Activated CD8-positive, alpha-beta T cell treated with anti-CD3 and anti-CD28 coated beads, Interleukin-2, amount 10 ng/mL, durations not matched to agents 7 days and 5 days (primary cell): ENCODE measurements at regions not wholly inside any gene's neighbourhood (a gene's known extent, or its start where the extent isn't known, plus 50 kb on each side); places are given as distances from the start of the nearest gene placed in this dataset.

Experiments
- ATAC-seq: fragments of 150-1000 bp; cut with Tn5 transposase; one replicate; pipeline ENCODE4 v1.10.0; 2021; ENCODE audit warnings: moderate library complexity
- CTCF ChIA-PET: fragments of 350-600 bp; sonication (Branson Sonifier 250); formaldehyde crosslinking; loops from one replicate; lab custom pipeline; 2021; ENCODE audit warnings: antibody characterized with exemption; lab: Charles Lee
- POLR2A ChIA-PET: fragments of 350-600 bp; sonication (Branson Sonifier 250); formaldehyde crosslinking; loops from one replicate; lab custom pipeline; 2021; ENCODE audit warnings: antibody characterized with exemption; lab: Charles Lee
- DNase-seq: peaks from one replicate; pipeline ENCODE4 v3.0.0-alpha.2; 2020
- H3K27ac Mint-ChIP-seq: one replicate; pipeline ENCODE4 v1.8.0; 2021; ENCODE audit warnings: mild to moderate bottlenecking, mixed read lengths
- H3K27me3 Mint-ChIP-seq: one replicate; pipeline ENCODE4 v1.8.0; 2021; ENCODE audit warnings: low read depth, mixed read lengths
- H3K36me3 Mint-ChIP-seq: one replicate; pipeline ENCODE4 v1.8.0; 2021; ENCODE audit warnings: low read depth, mixed read lengths
- H3K4me1 Mint-ChIP-seq: one replicate; pipeline ENCODE4 v1.8.0; 2021; ENCODE audit warnings: low read depth, mixed read lengths
- H3K4me3 Mint-ChIP-seq: one replicate; pipeline ENCODE4 v1.8.0; 2021; ENCODE audit warnings: mild to moderate bottlenecking, mixed read lengths
- H3K9me3 Mint-ChIP-seq: one replicate; pipeline ENCODE4 v1.8.0; 2022; ENCODE audit warnings: mixed read lengths; ENCODE audit not compliant: insufficient read depth

GRCh38 chr11:44404736-44405395, 94.9 kb upstream of the ALX4 start:
- no peak overlapping the region for H3K27ac Mint-ChIP-seq
- H3K36me3 Mint-ChIP-seq, result no peaks in the 10 kb centered on the region
- no peaks in the 10 kb centered on the region for H3K4me1 Mint-ChIP-seq
- peaks cover 4% of the 10 kb centered on the region for H3K27me3 Mint-ChIP-seq
- POLR2A ChIA-PET, result no interaction called here
- ATAC-seq, result no peak
- H3K4me3 Mint-ChIP-seq, result no peak overlapping the region
- no peak for DNase-seq
- no peaks in the 10 kb centered on the region for H3K9me3 Mint-ChIP-seq
- CTCF ChIA-PET, result interaction anchor here (1.7 kb wide), 1 partner anchor 119 kb away, joined by 4 read pairs; no protein-coding TSS in a partner anchor

DNA sequence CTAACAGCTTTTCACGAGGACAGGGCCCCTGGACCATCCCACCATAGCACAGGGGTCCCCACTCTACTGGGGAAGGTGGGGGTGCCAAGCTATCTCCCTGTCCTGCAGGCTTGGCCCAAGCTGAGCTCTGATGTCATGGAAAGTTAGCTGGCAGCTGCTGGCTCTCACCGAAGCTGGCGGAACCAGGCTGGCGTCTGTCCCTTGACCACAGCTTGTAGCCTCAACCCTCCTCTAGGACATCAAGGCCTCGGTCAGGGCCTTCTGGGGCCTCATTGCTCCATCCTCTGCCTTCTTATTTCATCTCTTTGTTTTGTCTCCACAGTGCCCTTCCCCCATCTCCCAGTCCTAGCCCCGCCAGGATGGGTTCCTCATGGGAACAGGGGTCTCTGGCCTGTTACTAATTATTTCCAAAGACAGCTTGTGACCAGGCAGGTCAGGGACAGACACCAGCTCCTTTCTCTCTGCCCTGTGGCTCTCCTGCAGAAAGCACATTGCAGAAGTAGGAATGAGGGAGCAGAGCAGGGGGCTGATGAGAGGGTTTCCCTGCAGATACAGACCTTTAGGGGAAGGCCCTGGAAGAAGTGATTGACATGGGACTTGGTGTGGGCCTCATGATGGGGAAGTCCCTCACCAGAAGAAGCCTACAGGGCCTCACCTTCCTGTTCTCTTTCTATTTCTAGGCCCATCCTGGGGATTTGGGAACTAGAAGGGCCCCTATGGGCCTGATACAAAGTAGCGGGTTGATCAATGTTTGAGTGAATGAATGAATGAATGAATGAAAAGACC, 97.5 kb upstream of the ALX4 start:
- ChIA-PET CTCF (no interaction called here), POLR2A (no interaction called here)
- Mint-ChIP-seq H3K27me3 (peaks cover 4% of the 10 kb centered on the region), H3K36me3 (no peaks in the 10 kb centered on the region), H3K4me3 (no peak overlapping the region), H3K4me1 (no peaks in the 10 kb centered on the region), H3K9me3 (no peaks in the 10 kb centered on the region), H3K27ac (no peak overlapping the region)
- no peak for DNase-seq
- ATAC-seq, result no peak

DNA sequence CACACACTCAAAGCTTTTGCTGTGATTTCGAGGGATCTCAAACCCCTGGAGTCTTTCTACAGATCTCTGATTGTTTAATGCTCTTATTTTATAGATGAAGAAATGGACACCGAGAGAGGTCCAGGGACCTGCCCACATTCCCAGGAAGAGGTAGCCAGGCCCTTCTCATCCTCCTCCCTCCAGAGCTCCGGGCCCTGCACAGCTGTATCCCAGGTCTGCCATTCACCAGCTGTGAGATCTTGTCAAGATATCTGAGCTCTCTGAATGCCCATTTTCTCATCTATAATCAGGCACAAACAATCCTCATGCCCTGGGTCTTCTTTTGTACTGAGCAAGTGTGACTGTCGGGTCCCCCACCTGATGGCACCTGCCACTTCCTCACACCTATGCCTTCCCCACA, 98.2 kb upstream of the ALX4 start:
- H3K36me3 Mint-ChIP-seq, result no peaks in the 10 kb centered on the region
- CTCF ChIA-PET, result no interaction called here
- no peak overlapping the region for H3K4me3 Mint-ChIP-seq
- DNase-seq (no peak), ATAC-seq (no peak)
- peaks cover 4% of the 10 kb centered on the region for H3K27me3 Mint-ChIP-seq
- H3K4me1 Mint-ChIP-seq, result no peaks in the 10 kb centered on the region
- H3K9me3 Mint-ChIP-seq, result no peaks in the 10 kb centered on the region
- POLR2A ChIA-PET, result no interaction called here
- H3K27ac Mint-ChIP-seq, result no peak overlapping the region

- H3K36me3 Mint-ChIP-seq, result no peaks in the 10 kb centered on the region
- ChIA-PET CTCF (no interaction called here), POLR2A (no interaction called here)
- no peak for ATAC-seq
- no peaks in the 10 kb centered on the region for H3K4me1 Mint-ChIP-seq
- H3K27me3 Mint-ChIP-seq, result peaks cover 4% of the 10 kb centered on the region
- DNase-seq, result no peak
- no peaks in the 10 kb centered on the region for H3K9me3 Mint-ChIP-seq
- no peak overlapping the region for H3K4me3 Mint-ChIP-seq
- H3K27ac Mint-ChIP-seq, result no peak overlapping the region
These were observed 99.0 kb upstream of the ALX4 start for GRCh38 chr11:44408711-44409470.

DNA sequence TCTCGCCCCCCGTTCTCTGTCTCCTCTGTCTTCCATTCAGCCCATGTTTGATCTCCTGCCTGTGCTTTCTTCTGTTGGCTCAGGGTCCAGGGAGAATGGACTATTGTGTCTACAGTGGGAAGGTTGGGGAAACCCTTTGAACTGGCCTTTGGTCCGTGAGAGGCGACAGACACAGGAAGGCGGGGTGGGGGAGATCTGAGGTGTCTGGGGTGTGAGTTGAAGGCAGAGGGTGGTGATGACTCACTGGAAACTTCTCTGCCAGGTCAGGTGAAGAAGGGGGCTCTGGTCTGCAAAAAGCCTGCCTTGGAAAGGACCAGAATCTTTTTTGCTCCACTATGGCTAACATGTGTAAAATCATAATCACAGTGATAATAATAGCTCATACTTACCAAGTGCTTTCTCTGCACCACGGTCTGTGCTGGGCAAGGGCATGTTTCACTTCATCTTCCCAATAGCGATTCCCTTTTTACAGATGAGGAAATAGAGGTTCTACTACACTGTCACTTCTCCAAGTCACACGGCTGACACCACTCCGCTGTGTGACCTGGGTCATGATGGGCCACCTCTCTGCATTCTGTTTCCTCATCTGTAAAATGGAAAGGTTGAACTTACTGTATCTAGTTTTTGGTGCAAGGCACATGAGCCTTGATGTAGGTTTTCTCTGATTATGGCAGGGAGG, 99.8 kb upstream of the ALX4 start:
- H3K27ac Mint-ChIP-seq, result no peak overlapping the region
- POLR2A ChIA-PET, result no interaction called here
- DNase-seq (no peak), ATAC-seq (no peak)
- CTCF ChIA-PET, result no interaction called here
- H3K4me1 Mint-ChIP-seq, result no peaks in the 10 kb centered on the region
- no peaks in the 10 kb centered on the region for H3K36me3 Mint-ChIP-seq
- no peaks in the 10 kb centered on the region for H3K9me3 Mint-ChIP-seq
- peaks cover 6% of the 10 kb centered on the region for H3K27me3 Mint-ChIP-seq
- no peak overlapping the region for H3K4me3 Mint-ChIP-seq

DNA sequence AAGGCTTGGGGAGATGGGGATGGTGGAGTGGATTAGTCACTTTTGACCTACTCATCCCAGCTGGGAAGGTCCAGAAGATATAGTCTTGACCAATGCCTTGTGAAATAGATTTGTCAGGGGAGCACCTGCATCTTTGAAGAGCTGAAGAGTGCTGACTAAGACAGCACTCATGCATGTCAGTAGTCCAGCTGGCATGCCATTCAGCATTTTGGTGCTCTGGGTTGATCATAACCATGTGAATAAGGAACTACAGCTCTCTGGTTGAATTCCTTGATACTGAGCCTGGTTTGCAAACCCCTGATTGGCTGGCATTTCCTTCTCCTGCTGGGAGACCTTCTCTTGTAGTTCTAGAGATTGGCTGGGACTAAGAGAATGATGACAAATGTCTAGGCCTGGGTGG, 106.8 kb upstream of the ALX4 start:
- Mint-ChIP-seq H3K4me3 (no peak overlapping the region), H3K4me1 (no peaks in the 10 kb centered on the region), H3K27ac (no peak overlapping the region), H3K27me3 (peaks cover 9% of the 10 kb centered on the region), H3K9me3 (no peaks in the 10 kb centered on the region), H3K36me3 (no peaks in the 10 kb centered on the region)
- CTCF ChIA-PET, result no interaction called here
- POLR2A ChIA-PET, result no interaction called here
- no peak for ATAC-seq
- DNase-seq, result no peak

DNA sequence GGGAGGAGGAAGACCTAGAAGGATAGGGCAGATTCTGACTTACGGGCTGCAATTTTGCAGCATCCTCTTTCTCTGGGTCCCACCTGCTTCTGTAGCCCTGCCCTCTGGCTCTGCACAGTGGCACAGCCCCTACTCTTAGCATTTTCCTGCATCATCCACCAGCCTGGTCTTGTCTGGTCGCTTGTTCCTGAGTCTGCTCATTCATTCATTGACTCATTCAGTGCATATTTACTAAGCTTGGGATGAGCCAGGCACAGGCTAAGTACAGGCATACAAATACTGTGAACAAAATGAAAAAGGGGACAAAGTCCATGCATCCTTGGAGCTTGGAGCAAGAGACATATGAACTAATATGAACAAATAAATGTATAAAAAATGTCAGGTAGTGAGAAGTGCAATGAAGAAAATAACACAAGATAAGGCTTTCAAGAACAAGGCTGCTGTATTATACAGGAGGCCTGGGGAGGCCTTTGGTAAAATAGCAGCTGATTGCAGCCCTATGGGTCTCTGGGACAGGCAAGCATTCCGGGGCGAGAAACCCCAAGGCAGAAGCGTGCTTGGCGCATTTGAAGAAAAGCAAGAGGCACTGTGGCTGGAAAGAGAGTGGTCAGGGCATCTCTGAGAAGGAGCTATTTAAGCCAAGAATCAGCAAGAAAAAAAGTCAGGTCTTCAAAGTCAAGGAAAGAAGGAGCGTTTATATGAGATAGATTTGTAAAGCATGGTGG, 108.0 kb upstream of the ALX4 start:
- no peak for ATAC-seq
- H3K27ac Mint-ChIP-seq, result no peak overlapping the region
- H3K4me1 Mint-ChIP-seq, result no peaks in the 10 kb centered on the region
- no peak overlapping the region for H3K4me3 Mint-ChIP-seq
- H3K36me3 Mint-ChIP-seq, result no peaks in the 10 kb centered on the region
- no peak for DNase-seq
- ChIA-PET POLR2A (no interaction called here), CTCF (no interaction called here)
- peaks cover 9% of the 10 kb centered on the region for H3K27me3 Mint-ChIP-seq
- no peaks in the 10 kb centered on the region for H3K9me3 Mint-ChIP-seq

GRCh38 chr11:44418456-44418830, 108.5 kb upstream of the ALX4 start:
- no peak overlapping the region for H3K27ac Mint-ChIP-seq
- H3K9me3 Mint-ChIP-seq, result no peaks in the 10 kb centered on the region
- ATAC-seq (no peak), DNase-seq (no peak)
- no peaks in the 10 kb centered on the region for H3K4me1 Mint-ChIP-seq
- ChIA-PET CTCF (no interaction called here), POLR2A (no interaction called here)
- H3K36me3 Mint-ChIP-seq, result no peaks in the 10 kb centered on the region
- H3K27me3 Mint-ChIP-seq, result peaks cover 9% of the 10 kb centered on the region
- no peak overlapping the region for H3K4me3 Mint-ChIP-seq

DNA sequence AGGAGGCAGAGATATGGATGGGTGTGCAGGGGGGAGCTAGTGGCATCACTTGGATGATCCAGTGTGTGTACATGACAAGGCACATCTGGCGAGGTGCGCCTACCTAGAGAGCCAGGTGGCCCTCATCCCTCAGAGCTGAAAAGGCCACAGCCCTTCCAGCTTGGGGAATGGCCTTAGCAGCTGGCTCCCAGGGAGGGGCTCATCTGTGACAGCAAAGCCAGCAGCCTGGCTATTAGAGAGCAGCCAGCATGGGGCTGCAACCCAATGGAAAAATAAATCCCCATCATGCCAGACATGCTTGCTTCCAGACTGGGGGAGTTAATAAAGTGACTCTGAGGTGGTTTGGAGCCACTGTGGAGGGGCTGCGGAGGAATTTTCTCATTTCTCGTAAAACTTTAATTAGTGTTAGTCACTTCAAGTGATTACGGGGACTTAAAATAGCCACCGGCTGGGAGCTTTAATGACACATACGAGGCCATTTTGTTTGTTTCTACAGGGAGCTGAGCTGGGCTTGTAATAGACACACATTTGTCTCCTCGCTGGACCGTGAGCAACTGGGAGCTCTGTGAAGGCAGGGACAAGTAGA, 111.2 kb upstream of the ALX4 start:
- H3K36me3 Mint-ChIP-seq, result no peaks in the 10 kb centered on the region
- no peak overlapping the region for H3K4me3 Mint-ChIP-seq
- H3K4me1 Mint-ChIP-seq, result no peaks in the 10 kb centered on the region
- POLR2A ChIA-PET, result no interaction called here
- no peak for DNase-seq
- H3K27ac Mint-ChIP-seq, result no peak overlapping the region
- H3K9me3 Mint-ChIP-seq, result no peaks in the 10 kb centered on the region
- peaks cover 6% of the 10 kb centered on the region for H3K27me3 Mint-ChIP-seq
- CTCF ChIA-PET, result no interaction called here
- ATAC-seq, result no peak

- Mint-ChIP-seq H3K36me3 (no peaks in the 10 kb centered on the region), H3K27ac (no peak overlapping the region), H3K4me3 (no peak overlapping the region), H3K9me3 (no peaks in the 10 kb centered on the region), H3K27me3 (peaks cover 4% of the 10 kb centered on the region), H3K4me1 (no peaks in the 10 kb centered on the region)
- ATAC-seq (no peak), DNase-seq (no peak)
- ChIA-PET CTCF (no interaction called here), POLR2A (no interaction called here)
These were observed 113.3 kb upstream of the ALX4 start for GRCh38 chr11:44423289-44423688.

DNA sequence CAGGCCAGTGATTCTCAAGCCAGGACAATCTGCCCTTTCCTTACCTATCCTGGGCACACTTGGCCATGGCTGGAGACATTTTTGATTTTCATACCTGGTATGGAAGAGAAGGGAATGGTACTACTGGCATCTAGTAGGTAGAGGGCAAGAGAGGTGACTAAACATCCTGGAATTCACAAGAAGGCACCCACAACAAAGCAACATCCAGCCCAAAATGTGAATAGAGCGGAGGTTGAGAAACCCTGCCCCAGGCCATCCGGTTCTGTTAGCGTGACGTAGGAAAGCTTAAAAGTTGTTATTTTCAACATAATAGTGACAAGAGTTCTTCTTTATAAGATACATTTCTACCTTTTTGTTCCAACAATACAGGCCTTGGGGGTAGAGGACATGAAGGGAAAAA, 114.9 kb upstream of the ALX4 start:
- no peak for ATAC-seq
- H3K27ac Mint-ChIP-seq, result no peak overlapping the region
- POLR2A ChIA-PET, result no interaction called here

More for the DNA sequence above, 114.9 kb upstream of the ALX4 start:
- Mint-ChIP-seq H3K4me1 (no peaks in the 10 kb centered on the region), H3K36me3 (no peaks in the 10 kb centered on the region), H3K27me3 (peaks cover 8% of the 10 kb centered on the region), H3K4me3 (no peak overlapping the region), H3K9me3 (no peaks in the 10 kb centered on the region)
- CTCF ChIA-PET, result no interaction called here
- no peak for DNase-seq
